ENCODE measurements at regions not wholly inside any gene's neighbourhood (a gene's known extent, or its start where the extent isn't known, plus 50 kb on each side); places are given as distances from the start of the nearest gene placed in this dataset.
"Not testable (repeated sequence)": the region's sequence is repeated elsewhere in the genome, so short reads cannot be mapped to it uniquely, and the experiment has no call there.

- DNase-seq (ENCODE audit: low read depth) = no peak
These were observed 260.2 kb downstream of the XPNPEP1 start for GRCh38 chr10:109663122-109663521.

- DNase-seq (ENCODE audit: low read depth) = not testable (repeated sequence)
These were observed 270.7 kb downstream of the XPNPEP1 start for GRCh38 chr10:109652612-109653011.

GRCh38 chr10:109650228-109650627 lies 273.1 kb downstream of the XPNPEP1 start:
- no peak for DNase-seq (ENCODE audit: low read depth)

GRCh38 chr10:109647627-109648026 lies 275.7 kb downstream of the XPNPEP1 start:
- DNase-seq (ENCODE audit: low read depth) = no peak

GRCh38 chr10:109633846-109634245 lies 289.5 kb downstream of the XPNPEP1 start:
- no peak for DNase-seq (ENCODE audit: low read depth)

GRCh38 chr10:109633017-109633416 lies 290.3 kb downstream of the XPNPEP1 start:
- DNase-seq (ENCODE audit: low read depth) = not testable (repeated sequence)

- no peak for DNase-seq (ENCODE audit: low read depth)
These were observed 298.4 kb downstream of the XPNPEP1 start for GRCh38 chr10:109624939-109625338.

GRCh38 chr10:109622566-109622965 lies 300.7 kb downstream of the XPNPEP1 start:
- DNase-seq (ENCODE audit: low read depth) = no peak

- no peak for DNase-seq (ENCODE audit: low read depth)
These were observed 302.9 kb downstream of the XPNPEP1 start for GRCh38 chr10:109620396-109620795.

- DNase-seq (ENCODE audit: low read depth) = no peak
These were observed 303.4 kb downstream of the XPNPEP1 start for GRCh38 chr10:109619914-109620313.

- DNase-seq (ENCODE audit: low read depth) = no peak
These were observed 304.6 kb downstream of the XPNPEP1 start for GRCh38 chr10:109618748-109619147.

GRCh38 chr10:109618301-109618700 lies 305.0 kb downstream of the XPNPEP1 start:
- no peak for DNase-seq (ENCODE audit: low read depth)

GRCh38 chr10:109616359-109616980 lies 306.8 kb downstream of the XPNPEP1 start:
- no peak for DNase-seq (ENCODE audit: low read depth)

- not testable (repeated sequence) for DNase-seq (ENCODE audit: low read depth)
These were observed 328.0 kb downstream of the XPNPEP1 start for GRCh38 chr10:109595356-109595755.

- DNase-seq (ENCODE audit: low read depth) = no peak
These were observed 329.6 kb downstream of the XPNPEP1 start for GRCh38 chr10:109593682-109594081.

- DNase-seq (ENCODE audit: low read depth) = no peak
These were observed 330.9 kb downstream of the XPNPEP1 start for GRCh38 chr10:109592391-109592790.

- DNase-seq (ENCODE audit: low read depth) = no peak
These were observed 331.7 kb downstream of the XPNPEP1 start for GRCh38 chr10:109591601-109592000.

- DNase-seq (ENCODE audit: low read depth) = no peak
These were observed 335.1 kb downstream of the XPNPEP1 start for GRCh38 chr10:109588259-109588658.

GRCh38 chr10:109587366-109587765 lies 335.9 kb downstream of the XPNPEP1 start:
- DNase-seq (ENCODE audit: low read depth) = no peak

GRCh38 chr10:109556399-109556798 lies 366.9 kb downstream of the XPNPEP1 start:
- DNase-seq (ENCODE audit: low read depth) = no peak

GRCh38 chr10:109542050-109542603 lies 381.2 kb downstream of the XPNPEP1 start:
- not testable (repeated sequence) for DNase-seq (ENCODE audit: low read depth)

- no peak for DNase-seq (ENCODE audit: low read depth)
These were observed 389.1 kb downstream of the XPNPEP1 start for GRCh38 chr10:109534193-109534592.

- DNase-seq (ENCODE audit: low read depth) = no peak
These were observed 394.1 kb downstream of the XPNPEP1 start for GRCh38 chr10:109529258-109529657.

GRCh38 chr10:109517748-109518147 lies 405.6 kb downstream of the XPNPEP1 start:
- no peak for DNase-seq (ENCODE audit: low read depth)
